ENCODE measurements at regions not wholly inside any gene's neighbourhood (a gene's known extent, or its start where the extent isn't known, plus 50 kb on each side); places are given as distances from the start of the nearest gene placed in this dataset.

GRCh38 chr12:93325855-93326254, 51.9 kb upstream of the NUDT4 start:
- TF ChIP-seq CTCF (IDR thresholded peaks at IDR 0.05 in 8 of 11, conservative IDR thresholded peaks at IDR 0.05 in 3 of 11) (no peak), POLR2AphosphoS5 (IDR thresholded peaks at IDR 0.05) (no peak)

Data from spleen (tissue), 7 donors.